Endothelial cell of umbilical vein (primary cell): ENCODE measurements at regions not wholly inside any gene's neighbourhood (a gene's known extent, or its start where the extent isn't known, plus 50 kb on each side); places are given as distances from the start of the nearest gene placed in this dataset.

Experiments used
- BruUV-seq: library from RNA; stranded (reverse); fragments of 400-500 nt; replicated peaks from 2 replicates; lab custom pipeline; 2021; lab: Mats Ljungman, UMichigan
- CTCF ChIA-PET: fragments of 300-600, 350-600 bp; sonication (Branson Sonifier 250); formaldehyde crosslinking; loops from one replicate; lab custom pipeline; 2021; ENCODE audit warnings: antibody characterized with exemption, inconsistent platforms; lab: Charles Lee
- POLR2A ChIA-PET: fragments of 300-600, 350-600 bp; sonication (Branson Sonifier 250); formaldehyde crosslinking; loops from one replicate; lab custom pipeline; 2021; ENCODE audit warnings: antibody characterized with exemption, inconsistent platforms; lab: Charles Lee
- DNase-seq: peaks from one replicate; pipeline ENCODE4 v3.0.0-alpha.2; 2011; ENCODE audit warnings: low read depth, low spot score
- FAIRE-seq: peaks from 2 replicates; lab custom pipeline; 2011; peaks lifted over from hg19 to GRCh38; lab: Jason Lieb, UNC
- H2AFZ ChIP-seq: 2 replicates; pipeline ENCODE4 v1.6.0; 2012; ENCODE audit warnings: low read depth, low read length, control low read depth, inconsistent platforms
- H3K27ac ChIP-seq: 2 replicates; pipeline ENCODE4 v1.5.1; 2011; ENCODE audit warnings: low read depth, mild to moderate bottlenecking, control low read depth, low read length, moderate library complexity; ENCODE audit not compliant: insufficient read depth
- H3K27me3 ChIP-seq, 2 experiments: 2 replicates each; pipeline versions ENCODE4 v1.6.0 to v1.6.1; 2011; ENCODE audit warnings: low read length in 2 of 2, mixed read lengths in 1 of 2; ENCODE audit not compliant: control insufficient read depth in 2 of 2, insufficient read depth in 2 of 2
- H3K36me3 ChIP-seq, 2 experiments: 2 replicates in 1 of 2; 3 replicates in 1 of 2; pipeline ENCODE4 v1.5.1; 2011; ENCODE audit warnings: low read length in 2 of 2, mild to moderate bottlenecking in 1 of 2, moderate library complexity in 1 of 2; ENCODE audit not compliant: control insufficient read depth in 2 of 2, insufficient read depth in 2 of 2; ENCODE audit errors: extremely low read depth in 1 of 2
- H3K4me1 ChIP-seq: 3 replicates; pipeline ENCODE4 v1.5.1; 2011; ENCODE audit warnings: mild to moderate bottlenecking, low read length; ENCODE audit not compliant: control insufficient read depth, insufficient read depth; ENCODE audit errors: extremely low read depth
- H3K4me2 ChIP-seq: 2 replicates; pipeline ENCODE4 v1.6.1; 2011; ENCODE audit warnings: low read length, control low read depth, mixed read lengths; ENCODE audit not compliant: insufficient read depth
- H3K4me3 ChIP-seq, 3 experiments: fragments of 200-600 bp in 1 of 3; sonication (generic), shearing (Covaris generic) in 1 of 3; replicated peaks in 1 of 3; 2 replicates each; pipeline ENCODE4 v1.5.1; 2011 to 2016; ENCODE audit warnings: control low read depth in 3 of 3, low read length in 3 of 3, mild to moderate bottlenecking in 2 of 3, inconsistent platforms in 1 of 3, low read depth in 1 of 3, moderate library complexity in 1 of 3; ENCODE audit not compliant: insufficient read depth in 1 of 3
- H3K79me2 ChIP-seq: 2 replicates; pipeline ENCODE4 v1.6.0; 2012; ENCODE audit warnings: low read length, inconsistent platforms; ENCODE audit not compliant: control insufficient read depth, insufficient read depth
- H3K9ac ChIP-seq: replicated peaks from 2 replicates; pipeline ENCODE3; 2011; ENCODE audit warnings: low read length, control low read depth; ENCODE audit not compliant: insufficient read depth; ENCODE audit errors: extremely low read depth
- H3K9me1 ChIP-seq: replicated peaks from 3 replicates; pipeline ENCODE4 v1.6.0; 2011; ENCODE audit warnings: mild to moderate bottlenecking, low read length; ENCODE audit not compliant: control insufficient read depth, insufficient read depth; ENCODE audit errors: extremely low read depth
- H3K9me3 ChIP-seq: replicated peaks from 2 replicates; pipeline ENCODE4 v1.5.1; 2012; ENCODE audit warnings: low read length, inconsistent platforms; ENCODE audit not compliant: control insufficient read depth, insufficient read depth
- H4K20me1 ChIP-seq: replicated peaks from 2 replicates; pipeline ENCODE3; 2011; ENCODE audit warnings: mild to moderate bottlenecking, low read length; ENCODE audit not compliant: control insufficient read depth, insufficient read depth; ENCODE audit errors: extremely low read depth
- CTCF ChIP-seq, 2 donors: IDR thresholded peaks; 1 replicate in 1 of 2; 2 replicates in 1 of 2; pipeline ENCODE4 v1.5.1; 2011; ENCODE audit warnings: low read length in 2 of 2, mild to moderate bottlenecking in 2 of 2, moderate library complexity in 2 of 2, control low read depth in 1 of 2, inconsistent platforms in 1 of 2, low read depth in 1 of 2; ENCODE audit not compliant: insufficient read depth in 1 of 2; ENCODE audit errors: extremely low read depth in 1 of 2
- EZH2 ChIP-seq: IDR thresholded peaks from 2 replicates; pipeline ENCODE4 v1.6.1; 2012; ENCODE audit warnings: borderline replicate concordance, low read depth, mild to moderate bottlenecking, moderate library complexity, low read length, inconsistent platforms; ENCODE audit not compliant: severe bottlenecking
- FOS ChIP-seq: IDR thresholded peaks from 2 replicates; pipeline ENCODE4 v1.6.1; 2011; ENCODE audit warnings: mild to moderate bottlenecking, low read length, moderate library complexity, borderline replicate concordance; ENCODE audit not compliant: insufficient read depth
- GATA2 ChIP-seq: IDR thresholded peaks from 2 replicates; pipeline ENCODE4 v1.7.0; 2011; ENCODE audit warnings: low read depth, mild to moderate bottlenecking, moderate library complexity, mixed read lengths, low read length; ENCODE audit not compliant: insufficient read length, insufficient read depth
- JUN ChIP-seq: IDR thresholded peaks from 2 replicates; pipeline ENCODE4 v1.6.1; 2011; ENCODE audit warnings: borderline replicate concordance, low read depth; ENCODE audit not compliant: insufficient read length, insufficient read depth
- MAX ChIP-seq: IDR thresholded peaks from 2 replicates; pipeline ENCODE4 v1.6.1; 2011; ENCODE audit not compliant: insufficient read depth, insufficient read length
- MYC ChIP-seq: IDR thresholded peaks from one replicate; pipeline ENCODE4 v1.6.1; 2011; ENCODE audit warnings: mild to moderate bottlenecking, low read depth, low read length
- POLR2A ChIP-seq: IDR thresholded peaks from 2 replicates; pipeline ENCODE4 v1.6.1; 2012; ENCODE audit warnings: low read depth, mild to moderate bottlenecking, control low read depth, low read length
- POLR2AphosphoS5 ChIP-seq: IDR thresholded peaks from 2 replicates; pipeline ENCODE4 v1.6.1; 2012; ENCODE audit warnings: low read depth, mild to moderate bottlenecking, control low read depth, low read length, moderate library complexity; ENCODE audit not compliant: insufficient read depth
- dilution Hi-C: fragments of 300-500 bp; cut with MboI; formaldehyde crosslinking; loops from one replicate; pipeline ENCODE4 v1.15.0; 2019; ENCODE audit warnings: low sequenced_read_pairs; ENCODE audit not compliant: extremely low pct_ligation_motif_present
- intact Hi-C: fragments of 100-400 bp; cut with micrococcal nuclease; formaldehyde crosslinking; loops from one replicate; pipeline ENCODE4 v1.10.0; 2022

- Histone ChIP-seq H4K20me1 (no peaks in the 10 kb centered on the region), H3K9me3 (no peaks in the 10 kb centered on the region), H2AFZ (no peak overlapping the region), H3K4me3 (no peak overlapping the region), H3K4me1 (no peaks in the 10 kb centered on the region), H3K27ac (no peak overlapping the region), H3K36me3 (no peaks in the 10 kb centered on the region), H3K9me1 (no peaks in the 10 kb centered on the region), H3K9ac (no peak overlapping the region), H3K4me2 (no peak overlapping the region), H3K27me3 (peaks cover 0 to 1% of the 10 kb centered on the region in 2 experiments), H3K79me2 (no peaks in the 10 kb centered on the region)
- dilution Hi-C loops = no loop called here
- ChIA-PET POLR2A (no interaction called here), CTCF (interaction anchor here (0.8 to 2.3 kb wide), 3 partner anchors 24 to 399 kb away, joined by 3 to 5 read pairs (median 4); no protein-coding TSS in a partner anchor)
- TF ChIP-seq GATA2 = no peak
- no peak for TF ChIP-seq EZH2
- no peak for TF ChIP-seq JUN
- no peak for TF ChIP-seq CTCF (IDR thresholded peaks at IDR 0.05; ENCODE audit: extremely low read depth in 1 of 2, insufficient read depth in 1 of 2, low read depth in 1 of 2, low read length in 2 of 2)
- TF ChIP-seq FOS = no peak
- TF ChIP-seq POLR2AphosphoS5 = no peak
- TF ChIP-seq MYC = no peak
- no peak for TF ChIP-seq MAX
- no peak for TF ChIP-seq POLR2A
- FAIRE-seq (no peak), DNase-seq (no peak)
- intact Hi-C loops = no loop called here
- no TSS peak for BruUV-seq
Observed at GRCh38 chr1:88579598-88579997, 104.5 kb upstream of the PKN2 start.
